ENCODE measurements at regions not wholly inside any gene's neighbourhood (a gene's known extent, or its start where the extent isn't known, plus 50 kb on each side); places are given as distances from the start of the nearest gene placed in this dataset.

DNA sequence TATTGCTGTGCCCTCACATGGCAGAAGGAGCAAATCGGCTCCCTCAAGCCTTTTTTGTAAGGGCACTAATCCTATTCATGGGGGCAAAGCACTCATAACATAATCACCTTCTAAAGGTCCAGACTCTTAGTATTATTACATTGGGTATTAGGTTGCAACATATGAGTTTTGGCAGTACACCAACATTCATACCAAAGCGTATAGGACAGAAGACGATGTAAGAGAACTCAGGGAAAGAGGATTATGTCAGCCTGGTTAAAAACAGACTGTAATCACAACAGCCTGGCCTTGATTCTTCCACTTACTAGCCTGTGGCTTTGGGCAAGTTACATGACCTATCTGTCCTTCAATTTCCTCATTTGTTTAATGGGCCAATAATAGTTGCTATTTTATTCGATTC is 828.5 kb upstream of the NECTIN3 start:
- POLR2A ChIA-PET: no interaction called here
- no TSS peak for BruUV-seq (replicated peaks)
- 0% methylated on average over 4 of the region's 4 CpGs for WGBS (ENCODE audit: insufficient coverage, low coverage, missing lambda C conversion rate)
- in situ Hi-C loops (cut with MboI) (no loop called here), intact Hi-C loops (cut with micrococcal nuclease) (no loop called here)
- Histone ChIP-seq H4K20me1 (replicated peaks; ENCODE audit: control insufficient read depth, insufficient read depth, low read length) (no peaks in the 10 kb centered on the region), H3K9me3 (replicated peaks; ENCODE audit: control insufficient read depth, insufficient read depth, low read depth, low read length) (no peaks in the 10 kb centered on the region), H3K9me1 (ENCODE audit: control insufficient read depth, insufficient read depth, low read length) (no peaks in the 10 kb centered on the region), H3K27me3 (ENCODE audit: control insufficient read depth in 2 of 2, insufficient read depth in 2 of 2, low read length in 2 of 2) (no peaks in the 10 kb centered on the region), H3K79me2 (ENCODE audit: control insufficient read depth, insufficient read depth, low read length) (no peaks in the 10 kb centered on the region), H3K4me3 (no peak overlapping the region), H3K4me1 (replicated peaks in 1 of 2; ENCODE audit: control insufficient read depth in 2 of 2, insufficient read depth in 2 of 2, low read length in 2 of 2) (no peaks in the 10 kb centered on the region), H3K9ac (ENCODE audit: insufficient read depth in 1 of 2, low read depth in 2 of 2, low read length in 2 of 2) (no peak overlapping the region), H3K27ac (ENCODE audit: extremely low read depth, low read depth, low read length) (no peak overlapping the region), H2AFZ (ENCODE audit: low read depth, low read length) (no peak overlapping the region), H3K36me3 (ENCODE audit: control insufficient read depth, insufficient read depth, low read length) (no peaks in the 10 kb centered on the region), H3K4me2 (ENCODE audit: insufficient read depth, low read length) (no peak overlapping the region)
- no peak for FAIRE-seq
- CTCF ChIA-PET (ENCODE audit: low intra/inter-chr PET ratio): no interaction called here
- ATAC-seq: no peak
- no peak for DNase-seq (ENCODE audit: extremely low read depth in 1 of 4, low spot score in 3 of 4)
- TF ChIP-seq ELF1 (tag; IDR thresholded peaks at IDR 0.05): no peak
- no peak for TF ChIP-seq GTF2A2 (tag; IDR thresholded peaks at IDR 0.05)

DNA sequence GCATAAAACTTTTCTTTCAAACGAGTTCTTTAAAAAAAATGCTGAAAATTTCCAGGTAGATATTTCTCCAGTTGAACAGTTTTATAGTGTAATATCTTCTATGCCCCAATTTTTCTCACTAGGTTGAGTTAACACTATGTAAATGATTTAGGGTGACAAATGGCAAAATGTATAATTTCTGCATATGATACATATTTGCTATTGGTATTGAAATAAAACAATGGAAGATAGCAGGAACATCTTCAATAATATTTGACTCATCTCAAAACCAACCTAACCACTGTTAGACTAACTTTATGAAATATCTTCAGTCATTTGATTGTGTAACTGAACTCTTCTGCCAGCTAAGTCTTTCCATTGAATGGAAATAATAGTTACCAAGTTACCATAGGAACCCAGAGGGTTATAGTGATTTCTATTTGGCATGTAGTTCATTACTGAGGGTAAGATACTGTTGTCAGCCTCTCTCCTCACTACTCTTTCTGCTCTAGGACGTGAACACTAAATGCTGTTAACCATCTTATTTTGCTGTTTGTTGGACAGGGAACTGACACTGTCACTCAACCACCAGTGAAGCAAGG is 824.7 kb upstream of the NECTIN3 start:
- intact Hi-C loops (cut with micrococcal nuclease) (no loop called here), in situ Hi-C loops (cut with MboI) (no loop called here)
- H3K79me2 ChIP-seq (ENCODE audit: control insufficient read depth, insufficient read depth, low read length): no peaks in the 10 kb centered on the region
- DNase-seq (ENCODE audit: extremely low read depth in 1 of 4, low spot score in 3 of 4) (no peak), FAIRE-seq (no peak), ATAC-seq (no peak)
- H3K4me2 ChIP-seq (ENCODE audit: insufficient read depth, low read length): no peak overlapping the region
- WGBS (ENCODE audit: insufficient coverage, low coverage, missing lambda C conversion rate): 0% methylated on average over 1 of the region's 2 CpGs
- no TSS peak for BruUV-seq (replicated peaks)
- ChIA-PET CTCF (ENCODE audit: low intra/inter-chr PET ratio) (no interaction called here), POLR2A (no interaction called here)
- H4K20me1 ChIP-seq (replicated peaks; ENCODE audit: control insufficient read depth, insufficient read depth, low read length): no peaks in the 10 kb centered on the region
- no peak overlapping the region for H3K4me3 ChIP-seq
- no peak overlapping the region for H3K9ac ChIP-seq (ENCODE audit: insufficient read depth in 1 of 2, low read depth in 2 of 2, low read length in 2 of 2)
- H3K36me3 ChIP-seq (ENCODE audit: control insufficient read depth, insufficient read depth, low read length): no peaks in the 10 kb centered on the region
- no peaks in the 10 kb centered on the region for H3K4me1 ChIP-seq (replicated peaks in 1 of 2; ENCODE audit: control insufficient read depth in 2 of 2, insufficient read depth in 2 of 2, low read length in 2 of 2)
- H3K9me1 ChIP-seq (ENCODE audit: control insufficient read depth, insufficient read depth, low read length): no peaks in the 10 kb centered on the region
- no peak overlapping the region for H2AFZ ChIP-seq (ENCODE audit: low read depth, low read length)
- no peaks in the 10 kb centered on the region for H3K27me3 ChIP-seq (ENCODE audit: control insufficient read depth in 2 of 2, insufficient read depth in 2 of 2, low read length in 2 of 2)
- H3K9me3 ChIP-seq (replicated peaks; ENCODE audit: control insufficient read depth, insufficient read depth, low read depth, low read length): no peaks in the 10 kb centered on the region
- no peak overlapping the region for H3K27ac ChIP-seq (ENCODE audit: extremely low read depth, low read depth, low read length)
- no peak for TF ChIP-seq PTRF (tag; IDR thresholded peaks at IDR 0.05)
- TF ChIP-seq ZNF77 (CRISPR knock-in tag; IDR thresholded peaks at IDR 0.05): no peak
- TF ChIP-seq KDM5B (IDR thresholded peaks at IDR 0.05; ENCODE audit: insufficient replicate concordance, low read depth, low read length): no peak
- TF ChIP-seq STAT6 (CRISPR knock-in tag; IDR thresholded peaks at IDR 0.05): no peak
- TF ChIP-seq JUNB (CRISPR knock-in tag; conservative IDR thresholded peaks at IDR 0.05): no peak
- TF ChIP-seq ZNF717 (CRISPR knock-in tag; IDR thresholded peaks at IDR 0.05): no peak
- no peak for TF ChIP-seq RFX7 (CRISPR knock-in tag; IDR thresholded peaks at IDR 0.05)
- TF ChIP-seq MBD2 (IDR thresholded peaks at IDR 0.05; ENCODE audit: borderline replicate concordance, low read depth): no peak
- TF ChIP-seq ZBTB26 (CRISPR knock-in tag; IDR thresholded peaks at IDR 0.05): no peak
- no peak for TF ChIP-seq ATF1 (CRISPR knock-in tag; IDR thresholded peaks at IDR 0.05)
- TF ChIP-seq ATF1 (tag; IDR thresholded peaks at IDR 0.05): no peak
- TF ChIP-seq PHTF2 (CRISPR knock-in tag; IDR thresholded peaks at IDR 0.05): no peak
- TF ChIP-seq FOS (IDR thresholded peaks at IDR 0.05; ENCODE audit: extremely low read depth, insufficient read length): no peak
- TF ChIP-seq ZNF699 (CRISPR knock-in tag; IDR thresholded peaks at IDR 0.05; ENCODE audit: insufficient replicate concordance): no peak

Measured in K562 (cell line).